Stomach (tissue), 4 donors: ENCODE measurements at regions not wholly inside any gene's neighbourhood (a gene's known extent, or its start where the extent isn't known, plus 50 kb on each side); places are given as distances from the start of the nearest gene placed in this dataset.

Experiments
- CTCF ChIP-seq, 7 experiments: fragments of 450-650 bp in 4 of 7; fragments of 200-600 bp in 3 of 7; sonication (generic) in 3 of 7; IDR thresholded peaks; one replicate each; pipeline ENCODE4 v1.5.1; 2016 to 2019; ENCODE audit warnings: antibody characterized with exemption in 7 of 7, control low read depth in 2 of 7, mild to moderate bottlenecking in 1 of 7
- EP300 ChIP-seq: sonication (generic); formaldehyde crosslinking; IDR thresholded peaks from one replicate; pipeline ENCODE4 v1.6.1; 2017; ENCODE audit warnings: antibody characterized with exemption
- POLR2A ChIP-seq, 4 donors: fragments of 450-650 bp; IDR thresholded peaks; one replicate each; pipeline ENCODE4 v1.6.1; 2016; ENCODE audit warnings: antibody characterized with exemption in 4 of 4, control low read depth in 2 of 4, mild to moderate bottlenecking in 1 of 4, moderate library complexity in 1 of 4

- TF ChIP-seq CTCF (IDR thresholded peaks at IDR 0.05), result no peak
- TF ChIP-seq POLR2A (IDR thresholded peaks at IDR 0.05), result no peak
- TF ChIP-seq EP300, result no peak
Measured at GRCh38 chr2:103876611-103877010, 977.3 kb upstream of the POU3F3 start.
